Fibroblast of skin of abdomen (primary cell): ENCODE measurements at regions not wholly inside any gene's neighbourhood (a gene's known extent, or its start where the extent isn't known, plus 50 kb on each side); places are given as distances from the start of the nearest gene placed in this dataset.

Experiments used
- DNase-seq: peaks from one replicate; pipeline ENCODE4 v3.0.0-alpha.2; 2013

- no peak for DNase-seq
These were observed 341.0 kb upstream of the USP24 start for GRCh38 chr1:55555956-55556725.

DNA sequence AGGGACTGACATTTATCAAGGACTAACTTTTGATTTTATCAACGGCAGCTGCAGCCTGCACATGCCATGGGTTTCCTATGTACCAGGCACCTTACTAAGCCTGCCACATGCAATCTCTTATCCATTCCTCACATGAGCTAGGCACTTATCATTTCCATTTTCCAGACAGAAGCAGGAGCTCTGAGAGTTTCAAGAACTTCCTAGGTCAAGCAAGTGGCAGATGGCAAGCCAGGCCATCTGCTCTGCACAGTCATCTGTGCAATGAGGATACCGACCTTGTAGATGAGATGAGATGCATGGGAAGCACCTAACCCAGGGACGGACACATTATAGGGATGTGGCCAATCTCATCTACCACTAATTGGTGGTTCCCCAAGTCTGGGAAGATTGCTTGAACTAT is 339.4 kb upstream of the USP24 start:
- no peak for DNase-seq

DNA sequence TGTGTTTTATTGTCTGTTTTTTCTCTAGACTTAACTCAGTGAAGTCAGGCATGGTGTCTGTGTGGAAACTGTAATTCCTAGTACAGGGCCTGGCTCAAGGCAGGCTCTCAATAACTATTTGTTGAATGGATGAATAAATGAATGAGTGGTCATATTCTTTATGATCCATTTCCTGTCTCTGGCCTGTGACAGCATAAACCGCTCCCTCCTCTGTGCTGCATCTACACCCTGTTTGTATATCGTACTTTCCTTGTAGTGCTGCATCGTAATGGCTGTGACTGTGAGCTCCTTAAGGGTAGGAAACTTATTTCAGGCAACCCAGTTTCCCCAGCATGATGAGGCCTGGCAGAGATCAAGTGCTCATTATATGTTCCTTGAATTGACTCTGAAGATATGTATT is 337.5 kb upstream of the USP24 start:
- DNase-seq = no peak

- DNase-seq = peak; percentile 79
These were observed 332.2 kb upstream of the USP24 start for GRCh38 chr1:55547405-55547804.

- DNase-seq = peak; percentile 18
These were observed 331.4 kb upstream of the USP24 start for GRCh38 chr1:55546553-55546952.

DNA sequence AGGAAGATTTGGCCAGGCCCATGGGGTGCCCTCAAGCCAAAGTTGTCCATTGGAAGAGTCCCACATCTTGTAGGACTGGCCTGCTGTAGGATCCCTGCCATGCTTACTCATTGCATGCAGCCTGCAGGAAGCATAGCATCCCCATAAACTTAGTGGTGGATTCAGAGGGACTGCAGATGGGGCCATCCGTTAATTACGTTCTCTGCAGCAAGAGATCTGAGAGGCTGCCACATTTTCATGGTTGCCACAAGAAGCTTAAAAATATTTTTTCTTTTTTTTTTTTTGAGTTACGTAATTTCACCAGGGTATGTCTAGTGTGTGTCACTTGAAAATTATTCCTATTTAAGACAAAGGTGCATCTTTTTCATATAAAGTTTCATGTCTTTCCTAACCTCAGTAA is 329.7 kb upstream of the USP24 start:
- DNase-seq = peak; percentile 71

GRCh38 chr1:55542901-55543504 is 327.8 kb upstream of the USP24 start:
- peak; percentile 93 for DNase-seq

DNA sequence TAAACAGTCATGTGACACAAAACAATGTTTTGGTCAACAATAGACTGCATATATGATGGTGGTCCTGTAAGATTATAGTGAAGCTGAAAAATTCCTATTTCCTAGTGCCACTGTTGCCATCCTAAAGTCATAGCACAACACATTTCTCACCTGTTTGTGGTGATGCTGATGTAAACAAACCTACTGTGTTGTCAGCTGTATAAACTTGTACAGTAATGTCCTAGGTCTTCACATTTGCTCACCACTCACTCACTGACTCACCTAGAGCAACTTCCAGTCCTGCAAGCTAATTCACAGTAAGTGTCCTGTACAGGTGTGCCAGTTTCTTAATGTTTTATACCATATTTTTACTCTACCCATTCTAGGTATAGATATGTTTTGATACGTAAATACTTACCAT is 326.1 kb upstream of the USP24 start:
- no peak for DNase-seq

DNA sequence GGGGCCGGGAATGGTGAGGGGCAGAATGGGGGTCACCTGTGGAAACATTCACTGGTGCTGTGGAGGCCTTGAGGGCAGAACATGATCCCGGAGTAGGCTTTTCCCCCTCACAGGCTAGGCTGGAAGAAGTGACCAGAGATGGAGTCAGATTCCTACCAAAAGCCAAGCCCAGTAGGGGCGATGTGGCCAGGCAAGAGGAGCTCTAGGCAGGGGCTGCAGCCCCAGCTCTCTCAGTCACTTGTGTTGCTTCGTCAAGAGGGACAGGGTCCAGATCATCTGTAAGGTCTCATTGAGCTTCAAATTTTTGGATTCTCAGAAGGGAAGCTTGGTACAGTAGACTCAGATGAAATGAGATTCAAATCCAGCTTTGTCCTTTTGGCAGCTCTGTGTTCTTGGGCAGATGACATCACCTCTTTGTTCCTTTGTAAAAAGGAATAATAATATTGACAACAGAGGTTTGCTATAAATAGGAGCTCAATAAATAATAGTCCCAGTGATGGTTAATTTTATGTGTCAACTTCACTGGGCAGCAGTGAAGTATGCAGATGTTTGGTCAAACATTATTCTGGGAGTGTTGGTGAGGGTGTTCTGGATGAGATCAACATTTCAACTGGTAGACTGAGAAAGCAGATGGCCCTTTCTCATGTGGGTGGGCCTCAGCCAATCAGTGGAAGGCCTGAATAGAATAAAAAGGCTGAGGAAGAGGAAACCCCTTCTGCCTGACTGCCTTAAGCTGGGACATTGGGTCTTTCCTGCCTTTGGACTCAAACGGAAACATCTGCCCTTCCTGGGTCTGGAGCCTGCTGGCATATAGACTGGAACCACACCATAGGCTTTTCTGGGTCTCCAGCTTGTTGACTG is 324.7 kb upstream of the USP24 start:
- no peak for DNase-seq

DNA sequence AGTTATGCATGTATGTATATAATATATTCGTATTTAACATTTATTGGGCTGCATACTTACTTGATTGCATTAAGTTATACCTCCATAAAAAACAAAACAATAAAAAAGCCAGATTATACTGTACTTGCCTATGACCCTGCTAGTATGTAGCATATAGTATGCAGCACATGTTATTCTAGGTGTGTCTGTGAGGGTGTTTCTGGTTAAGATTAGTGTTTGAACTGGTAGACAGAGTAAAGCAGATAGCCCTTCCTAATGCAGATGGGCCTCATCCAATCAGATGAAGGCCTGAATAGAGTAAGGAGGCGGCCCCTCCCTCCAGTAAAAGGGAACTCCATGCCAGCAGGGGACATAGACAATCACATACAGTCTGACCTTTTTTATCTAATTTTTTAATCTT is 323.3 kb upstream of the USP24 start:
- no peak for DNase-seq

DNA sequence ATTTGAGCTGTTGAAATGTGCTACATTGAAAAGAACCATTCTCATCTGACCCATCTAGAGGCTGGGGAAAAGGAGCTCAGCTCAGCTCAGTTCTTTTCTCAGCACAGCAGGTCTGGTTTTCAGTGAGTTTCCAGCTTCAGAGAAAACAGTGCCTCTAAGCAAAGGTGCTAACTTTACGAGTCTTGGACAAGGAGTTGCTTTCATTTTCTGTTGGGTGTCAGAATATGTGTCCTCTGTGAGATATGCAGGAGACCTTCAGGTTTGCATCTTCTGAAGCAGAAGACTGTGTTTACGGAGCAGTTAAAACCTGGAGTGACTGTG is 321.3 kb upstream of the USP24 start:
- no peak for DNase-seq

DNA sequence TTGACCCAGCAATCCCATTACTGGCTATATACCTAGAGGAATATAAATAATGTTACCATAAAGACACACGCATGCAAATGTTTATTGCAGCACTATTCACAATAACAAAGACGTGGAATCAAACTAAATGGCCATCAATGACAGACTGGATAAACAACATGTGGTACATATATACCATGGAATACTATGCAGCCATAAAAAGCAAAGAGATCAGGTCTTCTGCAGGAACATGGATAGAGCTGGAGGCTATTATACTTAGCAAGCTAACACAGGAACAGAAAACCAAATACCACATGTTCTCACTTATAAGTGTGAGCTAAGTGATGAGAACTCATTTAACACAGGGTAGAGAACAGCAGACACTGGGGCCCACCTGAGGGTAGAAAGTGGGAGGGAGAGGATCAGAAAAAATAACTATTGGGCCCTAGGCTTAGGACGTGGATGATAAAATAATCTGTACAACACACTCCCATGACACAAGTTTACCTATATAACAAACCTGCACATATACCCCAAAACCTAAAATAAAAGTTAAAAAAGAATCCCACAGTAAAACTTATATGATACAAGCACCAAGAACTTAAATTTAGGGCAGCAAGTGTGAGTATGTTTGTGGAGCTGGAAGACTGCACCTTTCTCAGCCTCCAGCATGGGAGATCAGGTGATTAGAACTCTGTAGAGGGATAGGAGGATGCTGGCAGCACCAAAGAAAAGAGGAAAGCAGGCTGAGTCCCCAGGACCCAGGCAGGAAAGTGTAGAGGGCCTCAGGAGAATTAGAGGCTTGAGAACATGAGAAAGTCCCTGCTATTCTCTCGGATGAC is 320.8 kb upstream of the USP24 start:
- DNase-seq = no peak

- DNase-seq = no peak
These were observed 319.5 kb upstream of the USP24 start for GRCh38 chr1:55534565-55535121.

GRCh38 chr1:55531644-55532043 is 316.5 kb upstream of the USP24 start:
- DNase-seq = peak; percentile 16

DNA sequence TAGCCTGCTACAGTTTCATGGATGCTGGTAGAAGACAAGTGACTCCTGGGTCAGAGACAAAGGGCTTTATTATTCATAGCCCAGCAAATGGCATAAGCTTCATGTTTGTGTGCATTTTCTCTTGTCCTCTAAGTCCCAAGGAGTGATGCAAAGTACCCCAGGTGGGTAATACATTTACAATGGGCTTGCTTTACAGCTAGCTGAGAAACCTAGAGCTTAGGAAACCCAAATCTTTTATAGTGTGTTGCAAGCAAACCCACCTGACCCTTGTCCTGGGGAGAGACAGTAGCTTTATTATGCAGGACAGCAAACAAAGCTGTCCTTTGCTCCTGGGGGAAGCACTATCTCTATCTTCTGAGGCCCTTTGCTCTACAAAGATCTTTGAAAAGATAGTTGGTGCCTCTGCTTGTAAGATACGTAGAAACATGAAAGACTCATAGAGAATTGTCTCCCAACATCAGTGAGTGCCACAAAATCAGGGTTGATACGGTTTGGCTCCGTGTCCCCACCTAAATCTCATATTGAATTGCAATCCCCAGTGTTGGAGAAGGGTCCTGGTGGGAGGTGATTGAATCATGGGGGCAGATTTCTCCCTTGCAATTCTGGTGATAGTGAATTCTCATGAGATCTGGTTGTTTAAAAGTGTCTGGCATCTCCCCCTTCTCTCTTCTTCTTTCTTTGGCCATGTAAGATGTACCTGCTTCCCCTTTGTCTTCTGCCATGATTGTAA is 315.8 kb upstream of the USP24 start:
- DNase-seq = no peak

- no peak for DNase-seq
These were observed 313.9 kb upstream of the USP24 start for GRCh38 chr1:55529017-55529416.

DNA sequence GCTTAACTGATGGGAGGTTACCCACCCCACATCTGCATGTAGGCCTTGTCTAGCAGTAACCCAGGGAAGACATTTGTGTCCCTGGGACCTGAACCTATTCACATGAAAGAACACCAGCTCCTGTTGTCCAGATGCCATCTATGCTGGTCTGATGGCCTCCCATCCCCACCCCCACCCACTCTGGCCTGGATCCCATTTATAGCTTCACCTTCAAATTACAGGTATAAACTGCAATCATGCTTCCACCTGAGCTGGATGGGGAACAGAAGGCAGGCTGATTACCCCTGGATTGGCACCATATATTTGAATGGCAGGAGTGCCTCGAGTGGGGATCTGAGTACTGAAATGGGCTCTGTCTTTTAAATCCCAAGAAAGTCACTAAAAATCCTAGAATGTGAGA is 312.7 kb upstream of the USP24 start:
- no peak for DNase-seq

DNA sequence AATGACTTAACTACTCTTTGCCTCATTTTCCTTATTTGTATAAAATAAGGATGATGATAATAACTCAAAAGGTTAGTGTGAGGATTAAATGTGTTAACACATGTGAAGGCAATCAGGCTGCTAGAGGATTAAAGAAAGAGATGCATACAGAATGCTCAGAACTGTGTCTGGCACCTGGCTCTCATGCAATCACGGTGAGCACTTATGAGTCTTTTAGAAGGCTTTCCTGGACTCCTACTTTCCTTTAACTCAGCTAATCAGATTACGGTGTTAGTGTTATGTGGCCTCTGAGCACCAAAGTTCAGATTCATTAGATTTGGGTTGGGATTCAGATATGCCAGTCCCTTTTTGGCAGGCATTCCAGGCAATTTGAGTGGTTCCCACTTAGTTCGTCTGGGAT is 311.6 kb upstream of the USP24 start:
- DNase-seq = no peak

DNA sequence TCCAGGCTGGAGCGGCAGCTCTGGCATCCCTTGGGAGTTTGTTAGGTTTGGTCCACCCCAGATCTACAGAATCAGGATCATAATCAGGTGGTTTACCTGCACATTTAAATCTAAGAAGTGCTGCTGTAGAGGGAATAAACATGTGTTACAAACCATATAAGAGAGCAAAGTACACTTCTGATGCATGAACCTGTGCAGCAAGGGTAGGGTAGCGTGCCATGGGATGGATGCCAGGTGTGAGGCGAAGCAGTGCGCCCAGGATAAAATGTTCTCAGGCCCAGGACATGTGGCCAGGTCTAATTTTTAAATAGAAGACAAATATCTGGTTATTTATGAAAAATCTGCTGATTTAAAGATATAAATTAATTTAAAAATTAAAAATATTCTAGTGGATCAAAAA is 308.8 kb upstream of the USP24 start:
- DNase-seq = no peak

GRCh38 chr1:55522982-55523381 is 307.8 kb upstream of the USP24 start:
- DNase-seq = no peak

DNA sequence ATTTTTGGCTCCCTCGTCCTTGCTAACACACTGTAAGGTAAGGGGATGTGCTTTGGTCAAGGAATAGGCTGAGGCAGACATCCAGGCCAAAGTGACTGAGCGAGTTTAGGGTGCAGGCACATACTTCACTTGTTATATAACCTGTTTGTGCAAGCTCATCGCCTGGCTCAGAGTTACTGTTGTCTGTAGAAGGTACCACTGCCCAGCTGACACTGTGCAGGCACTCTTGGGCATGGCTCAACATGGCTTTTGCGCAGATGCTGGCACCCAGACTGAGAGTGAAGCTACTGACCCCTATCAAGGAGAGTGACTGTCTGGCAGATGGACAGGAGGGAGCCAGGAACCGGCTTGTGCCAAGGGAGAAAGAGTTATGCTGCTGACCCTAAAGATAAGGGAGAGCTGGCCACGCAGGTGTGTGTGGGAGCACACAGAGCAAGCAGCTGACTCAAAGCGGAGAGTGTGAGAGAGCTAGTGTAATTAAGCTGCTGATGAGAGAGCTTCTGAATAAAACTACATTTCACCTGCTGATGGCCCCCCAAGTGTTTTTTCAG is 307.3 kb upstream of the USP24 start:
- no peak for DNase-seq

DNA sequence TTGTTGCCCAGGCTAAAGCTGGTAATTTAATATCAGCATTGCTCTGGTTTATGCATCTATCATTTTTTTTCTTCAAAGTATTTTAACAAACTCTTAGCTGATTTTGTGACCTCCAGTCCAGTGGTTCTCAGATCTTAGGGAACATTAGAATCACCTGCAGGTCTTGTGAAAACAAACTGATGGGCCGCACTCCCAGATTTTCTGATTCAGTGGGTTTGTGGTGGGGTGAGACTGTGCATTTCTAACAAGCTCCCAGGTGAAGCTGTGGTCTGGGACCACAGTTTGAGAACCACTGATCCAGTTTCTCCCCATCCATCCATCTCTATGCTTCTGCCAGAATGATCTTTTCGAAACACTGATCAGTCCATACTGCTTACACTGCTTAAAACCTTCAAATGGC is 305.7 kb upstream of the USP24 start:
- no peak for DNase-seq
